ENCODE measurements at regions not wholly inside any gene's neighbourhood (a gene's known extent, or its start where the extent isn't known, plus 50 kb on each side); places are given as distances from the start of the nearest gene placed in this dataset.
"Not testable (repeated sequence)": the region's sequence is repeated elsewhere in the genome, so short reads cannot be mapped to it uniquely, and the experiment has no call there.

DNA sequence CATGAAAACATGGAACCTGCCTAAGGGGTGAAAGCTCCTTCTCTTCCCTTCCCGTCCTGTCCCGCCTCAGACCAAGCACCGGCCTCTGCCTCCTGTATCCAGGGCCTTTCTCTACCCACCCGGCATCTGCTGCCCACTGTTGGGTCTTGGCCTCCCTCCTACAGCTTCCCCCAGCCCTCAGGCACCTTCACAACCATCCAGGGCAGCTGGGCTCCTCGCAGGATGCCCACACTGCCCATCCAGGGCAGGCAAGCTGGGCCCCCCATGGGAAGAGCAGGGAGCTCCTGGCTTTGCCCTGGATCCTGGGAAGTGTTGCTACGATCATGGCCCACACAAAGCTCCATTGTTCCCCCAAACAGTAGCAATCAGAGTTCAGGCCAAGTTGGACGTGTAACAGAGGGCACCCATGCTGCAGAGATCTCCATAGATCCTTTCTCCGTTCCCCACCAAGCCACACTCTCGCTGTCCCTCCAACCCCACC, 206.6 kb downstream of the NDUFA10 start:
- Histone ChIP-seq H3K27me3 (no peaks in the 10 kb centered on the region), H3K27ac (no peak overlapping the region), H3K4me1 (peaks cover 8 to 16% (median 9%) of the 10 kb centered on the region in 4 donors), H3K4me3 (no peak overlapping the region), H3K36me3 (no peaks in the 10 kb centered on the region), H3K9me3 (no peaks in the 10 kb centered on the region)
- intact Hi-C loops (cut with DNase I; ENCODE audit: low total_unique reads): no loop called here
- TF ChIP-seq EP300 (IDR thresholded peaks at IDR 0.05; ENCODE audit: low read depth): no peak
- TF ChIP-seq POLR2AphosphoS5 (IDR thresholded peaks at IDR 0.05): no peak
- TF ChIP-seq, protein P1, sequence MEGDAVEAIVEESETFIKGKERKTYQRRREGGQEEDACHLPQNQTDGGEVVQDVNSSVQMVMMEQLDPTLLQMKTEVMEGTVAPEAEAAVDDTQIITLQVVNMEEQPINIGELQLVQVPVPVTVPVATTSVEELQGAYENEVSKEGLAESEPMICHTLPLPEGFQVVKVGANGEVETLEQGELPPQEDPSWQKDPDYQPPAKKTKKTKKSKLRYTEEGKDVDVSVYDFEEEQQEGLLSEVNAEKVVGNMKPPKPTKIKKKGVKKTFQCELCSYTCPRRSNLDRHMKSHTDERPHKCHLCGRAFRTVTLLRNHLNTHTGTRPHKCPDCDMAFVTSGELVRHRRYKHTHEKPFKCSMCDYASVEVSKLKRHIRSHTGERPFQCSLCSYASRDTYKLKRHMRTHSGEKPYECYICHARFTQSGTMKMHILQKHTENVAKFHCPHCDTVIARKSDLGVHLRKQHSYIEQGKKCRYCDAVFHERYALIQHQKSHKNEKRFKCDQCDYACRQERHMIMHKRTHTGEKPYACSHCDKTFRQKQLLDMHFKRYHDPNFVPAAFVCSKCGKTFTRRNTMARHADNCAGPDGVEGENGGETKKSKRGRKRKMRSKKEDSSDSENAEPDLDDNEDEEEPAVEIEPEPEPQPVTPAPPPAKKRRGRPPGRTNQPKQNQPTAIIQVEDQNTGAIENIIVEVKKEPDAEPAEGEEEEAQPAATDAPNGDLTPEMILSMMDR (IDR thresholded peaks at IDR 0.05): no peak
- no peak for TF ChIP-seq POLR2A (IDR thresholded peaks at IDR 0.05)
- WGBS, 2 donors (ENCODE audit: low coverage in 1 of 2): 77% methylated on average over 9 of the region's 9 CpGs; no CpG with 5 or more reads in 1 of the 2 donors
- DNase-seq: no peak
- in situ Hi-C loops (cut with MboI; ENCODE audit: low pct_ligation_motif_present in 1 of 4, low pct_unique_long_range_greater_than_20kb in 1 of 4, low sequenced_read_pairs in 3 of 4): no loop called here

DNA sequence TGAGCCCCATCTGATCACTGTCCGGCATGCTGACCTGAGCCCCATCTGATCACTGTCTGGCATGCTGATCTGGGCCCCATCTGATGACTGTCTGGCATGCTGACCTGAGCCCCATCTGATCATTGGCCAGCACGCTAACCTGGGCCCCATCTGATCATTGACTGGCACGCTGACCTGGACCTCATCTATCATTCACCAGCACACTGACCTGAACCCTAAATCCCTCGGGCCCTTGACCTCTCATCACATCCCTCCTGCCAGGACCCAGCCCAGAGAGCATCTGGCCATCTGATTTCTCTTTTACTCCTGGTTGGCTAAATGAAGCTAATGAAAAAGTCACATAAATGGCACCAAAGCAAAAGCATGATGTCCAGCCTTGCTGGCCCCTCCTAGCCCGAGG, 207.1 kb downstream of the NDUFA10 start:
- DNase-seq: no peak
- Histone ChIP-seq H3K36me3 (no peaks in the 10 kb centered on the region), H3K4me3 (no peak overlapping the region), H3K4me1 (peaks cover 8 to 20% (median 11%) of the 10 kb centered on the region in 4 donors), H3K27ac (no peak overlapping the region), H3K9me3 (no peaks in the 10 kb centered on the region), H3K27me3 (no peaks in the 10 kb centered on the region)
- intact Hi-C loops (cut with DNase I; ENCODE audit: low total_unique reads): no loop called here
- TF ChIP-seq EP300 (IDR thresholded peaks at IDR 0.05; ENCODE audit: low read depth) (no peak), POLR2A (IDR thresholded peaks at IDR 0.05) (no peak), POLR2AphosphoS5 (IDR thresholded peaks at IDR 0.05) (no peak)
- TF ChIP-seq, protein P1 (IDR thresholded peaks at IDR 0.05): no peak
- 88% methylated on average over 4 of the region's 5 CpGs; no CpG with 5 or more reads in 1 of the 2 donors for WGBS, 2 donors (ENCODE audit: low coverage in 1 of 2)
- in situ Hi-C loops (cut with MboI; ENCODE audit: low pct_ligation_motif_present in 1 of 4, low pct_unique_long_range_greater_than_20kb in 1 of 4, low sequenced_read_pairs in 3 of 4): no loop called here

DNA sequence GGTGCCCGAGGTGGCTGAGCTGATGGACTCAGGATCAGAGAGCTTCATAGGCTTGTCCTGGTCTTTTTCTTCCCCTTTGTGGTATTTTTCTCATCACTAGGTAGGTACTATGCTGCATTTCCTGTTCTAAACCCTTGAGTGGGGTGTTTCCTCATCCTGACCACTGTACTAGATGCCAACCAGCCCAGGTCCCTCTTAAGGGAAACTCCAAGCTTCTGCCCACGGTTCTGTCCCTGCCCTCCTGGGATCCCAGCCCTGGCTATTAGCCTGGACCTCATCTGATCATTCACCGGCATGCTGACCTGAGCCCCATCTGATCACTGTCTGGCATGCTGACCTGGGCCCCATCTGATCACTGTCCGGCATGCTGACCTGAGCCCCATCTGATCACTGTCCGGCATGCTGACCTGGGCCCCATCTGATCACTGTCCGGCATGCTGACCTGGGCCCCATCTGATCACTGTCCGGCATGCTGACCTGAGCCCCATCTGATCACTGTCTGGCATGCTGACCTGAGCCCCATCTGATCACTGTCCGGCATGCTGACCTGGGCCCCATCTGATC, 207.6 kb downstream of the NDUFA10 start:
- WGBS, 2 donors (ENCODE audit: low coverage in 1 of 2): 84% methylated on average over 4 of the region's 8 CpGs; no CpG with 5 or more reads in 1 of the 2 donors
- H3K27ac ChIP-seq; DNase-seq; H3K4me3 ChIP-seq; H3K36me3 ChIP-seq; H3K9me3 ChIP-seq; in situ Hi-C loops (cut with MboI; ENCODE audit: low pct_ligation_motif_present in 1 of 4, low pct_unique_long_range_greater_than_20kb in 1 of 4, low sequenced_read_pairs in 3 of 4); H3K27me3 ChIP-seq; intact Hi-C loops (cut with DNase I; ENCODE audit: low total_unique reads): not testable (repeated sequence)
- peaks cover 8 to 21% (median 12%) of the 10 kb centered on the region in 4 donors for H3K4me1 ChIP-seq

DNA sequence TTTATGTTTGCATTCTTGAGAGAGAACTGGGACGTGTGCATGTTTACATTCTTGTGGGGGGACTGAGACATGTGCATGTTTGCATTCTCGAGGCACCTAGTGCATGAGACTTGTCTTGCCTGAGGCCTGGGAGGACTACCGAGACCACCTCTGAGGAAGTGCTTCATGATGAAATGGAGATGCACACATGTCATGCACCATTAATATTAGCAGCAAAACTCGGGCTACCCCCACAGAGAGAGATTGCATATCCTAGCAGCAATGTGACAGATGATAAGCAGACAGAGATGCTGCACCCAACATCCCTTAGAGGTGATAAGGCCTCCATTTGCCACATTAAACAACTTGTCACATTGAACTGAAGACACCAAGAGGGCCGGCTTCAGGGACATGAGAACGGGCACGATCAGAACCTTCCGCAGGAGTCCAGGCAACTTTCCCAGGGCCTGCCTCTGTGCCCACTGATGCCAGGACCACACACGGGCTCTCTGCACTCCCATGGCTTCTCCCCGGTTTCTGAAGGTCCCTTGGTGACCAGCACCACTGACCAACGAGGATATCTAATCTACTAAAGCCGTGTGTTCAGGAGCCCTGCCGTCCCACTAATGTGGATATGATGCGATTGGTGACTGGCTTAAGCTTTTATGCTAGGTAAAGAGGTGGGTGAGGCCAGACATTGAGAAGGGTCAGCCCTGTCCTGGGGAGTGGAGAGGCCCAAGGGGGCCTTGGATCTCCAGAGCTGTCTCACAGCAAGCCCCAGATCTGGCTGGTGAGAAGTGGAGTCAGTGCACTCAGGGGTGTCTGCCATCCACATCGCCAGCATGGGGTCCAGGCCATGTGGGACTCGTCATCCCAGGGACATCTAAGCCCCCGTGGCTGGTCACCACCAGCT, 208.3 kb downstream of the NDUFA10 start:
- no peak for DNase-seq
- Histone ChIP-seq H3K9me3 (no peaks in the 10 kb centered on the region), H3K36me3 (no peaks in the 10 kb centered on the region), H3K27ac (no peak overlapping the region), H3K4me3 (no peak overlapping the region), H3K4me1 (peaks cover 8 to 21% (median 12%) of the 10 kb centered on the region in 4 donors), H3K27me3 (no peaks in the 10 kb centered on the region)
- in situ Hi-C loops (cut with MboI; ENCODE audit: low pct_ligation_motif_present in 1 of 4, low pct_unique_long_range_greater_than_20kb in 1 of 4, low sequenced_read_pairs in 3 of 4) (no loop called here), intact Hi-C loops (cut with DNase I; ENCODE audit: low total_unique reads) (no loop called here)
- WGBS, 2 donors (ENCODE audit: low coverage in 1 of 2): 74% methylated on average over 17 of the region's 17 CpGs; no CpG with 5 or more reads in 1 of the 2 donors
- TF ChIP-seq POLR2A (IDR thresholded peaks at IDR 0.05): no peak
- no peak for TF ChIP-seq EP300 (IDR thresholded peaks at IDR 0.05; ENCODE audit: low read depth)
- TF ChIP-seq POLR2AphosphoS5 (IDR thresholded peaks at IDR 0.05): no peak
- TF ChIP-seq, protein P1 (IDR thresholded peaks at IDR 0.05): no peak
